Smooth muscle cell of the brain vasculature (primary cell): ENCODE measurements at regions not wholly inside any gene's neighbourhood (a gene's known extent, or its start where the extent isn't known, plus 50 kb on each side); places are given as distances from the start of the nearest gene placed in this dataset.
"Not testable (repeated sequence)": the region's sequence is repeated elsewhere in the genome, so short reads cannot be mapped to it uniquely, and the experiment has no call there.

Source experiments
- DNase-seq: peaks from one replicate; pipeline ENCODE4 v3.0.0-alpha.2; 2012; ENCODE audit warnings: low read depth, low spot score

DNA sequence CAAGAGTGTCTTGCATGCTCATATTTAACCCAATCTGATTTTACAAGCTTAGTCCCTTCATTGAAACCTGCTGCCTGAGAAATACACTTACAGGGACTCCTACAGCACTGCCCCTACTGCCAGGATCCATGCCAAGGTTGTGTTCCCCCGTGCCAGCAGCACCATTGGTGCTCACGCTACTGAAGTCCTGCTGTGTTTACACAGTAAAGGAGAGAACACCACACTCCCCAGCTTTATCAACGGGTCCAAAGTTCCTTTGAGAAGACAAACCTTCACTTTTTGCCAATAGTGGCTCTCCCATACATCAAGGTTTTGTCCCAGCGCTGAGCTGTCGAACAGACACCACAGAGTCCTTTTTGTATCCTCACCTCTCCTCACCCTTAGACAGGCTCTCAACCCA is 155.1 kb upstream of the WWC1 start:
- no peak for DNase-seq

DNA sequence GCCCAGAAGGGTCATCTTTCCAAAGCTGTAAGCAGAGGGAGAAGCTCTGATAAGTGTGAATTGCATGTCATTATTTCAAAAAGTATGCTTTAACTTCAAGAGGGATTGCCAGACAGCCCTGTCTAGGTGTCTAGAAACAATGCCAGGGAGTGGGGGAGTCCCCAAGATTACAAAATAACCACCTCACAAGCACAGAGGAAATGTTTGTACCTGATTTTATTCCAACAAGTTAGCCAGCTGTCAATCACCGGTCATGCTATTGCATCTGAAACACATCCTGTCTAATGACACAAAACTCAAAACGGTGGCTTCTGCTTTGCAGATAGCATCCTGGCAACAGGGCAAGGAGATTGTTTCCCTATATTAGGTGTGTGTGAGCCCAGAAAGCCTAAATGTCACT is 154.2 kb upstream of the WWC1 start:
- DNase-seq: no peak

DNA sequence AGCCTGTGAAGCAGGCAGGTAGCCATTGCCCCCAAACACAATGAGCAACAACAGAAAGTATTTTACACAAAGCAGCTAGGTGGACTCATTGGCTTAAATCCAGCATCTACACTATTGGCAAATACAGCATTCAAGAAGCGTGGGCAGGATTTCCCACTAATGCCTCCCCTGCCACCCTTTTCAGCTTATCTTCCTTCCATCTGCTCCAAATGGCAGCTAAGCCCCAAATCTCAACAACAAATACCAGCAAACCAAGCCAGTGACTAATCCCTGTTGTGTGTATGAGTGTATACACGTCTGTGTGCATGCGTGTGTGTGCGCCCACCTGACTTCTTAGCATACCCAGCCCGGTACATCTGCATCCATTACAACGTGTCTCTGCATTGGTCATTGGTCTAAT is 151.2 kb upstream of the WWC1 start:
- DNase-seq: no peak

DNA sequence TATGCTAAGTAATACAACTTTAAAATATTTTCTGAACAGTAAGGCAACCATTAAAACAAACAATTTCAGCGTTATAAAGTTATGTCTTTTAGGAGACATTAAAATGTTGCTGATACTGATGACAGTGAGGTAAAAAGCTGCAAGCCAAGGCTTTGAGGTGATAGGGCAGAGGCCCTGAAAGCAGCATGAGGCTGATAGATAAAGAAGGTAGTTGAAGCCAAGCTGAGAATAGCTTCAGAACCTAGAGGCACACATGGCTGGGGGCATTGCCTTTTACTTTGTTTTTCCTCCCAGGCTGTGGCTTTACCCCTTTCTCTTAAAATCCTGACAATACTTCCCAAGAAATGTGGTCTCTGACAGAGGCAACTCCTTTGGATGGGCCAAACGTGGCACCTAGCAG is 149.0 kb upstream of the WWC1 start:
- DNase-seq: no peak

DNA sequence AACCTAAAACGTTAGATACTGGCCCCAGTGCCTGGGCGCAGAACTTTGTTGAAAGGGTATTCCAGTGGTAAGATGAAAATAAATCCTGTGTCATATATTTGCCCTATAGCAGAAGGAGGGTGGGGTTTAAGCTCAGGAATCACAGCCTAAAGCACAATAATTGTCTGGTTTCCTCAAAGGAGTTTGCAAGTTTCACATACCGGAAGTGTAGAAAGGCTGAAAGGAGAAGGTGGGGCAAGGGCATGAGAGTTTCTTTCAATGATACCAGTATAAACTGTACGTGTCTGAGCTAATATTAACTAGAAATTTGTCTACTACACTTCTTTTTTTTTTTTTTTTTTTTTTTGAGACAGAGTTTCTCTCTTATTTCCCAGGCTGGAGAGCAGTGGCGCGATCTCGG is 147.9 kb upstream of the WWC1 start:
- DNase-seq: not testable (repeated sequence)

DNA sequence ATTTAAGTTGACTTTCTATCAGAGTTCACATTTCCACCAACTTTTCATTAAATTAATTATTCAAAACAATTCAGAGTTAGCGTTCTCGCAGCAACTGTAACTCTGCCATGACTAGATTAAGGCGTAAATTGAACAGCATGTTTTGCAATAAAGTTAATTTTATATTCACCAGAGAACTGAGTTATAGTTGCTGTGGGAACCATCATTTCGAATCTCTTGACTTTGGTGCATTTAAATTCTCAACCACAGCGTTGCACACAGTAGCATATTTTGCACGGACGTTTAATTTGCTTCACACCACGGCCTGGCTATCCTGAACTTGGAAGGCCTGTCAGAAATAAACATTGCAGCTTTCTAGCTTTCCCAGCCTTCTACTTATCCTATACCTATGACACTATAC is 144.3 kb upstream of the WWC1 start:
- DNase-seq: no peak

DNA sequence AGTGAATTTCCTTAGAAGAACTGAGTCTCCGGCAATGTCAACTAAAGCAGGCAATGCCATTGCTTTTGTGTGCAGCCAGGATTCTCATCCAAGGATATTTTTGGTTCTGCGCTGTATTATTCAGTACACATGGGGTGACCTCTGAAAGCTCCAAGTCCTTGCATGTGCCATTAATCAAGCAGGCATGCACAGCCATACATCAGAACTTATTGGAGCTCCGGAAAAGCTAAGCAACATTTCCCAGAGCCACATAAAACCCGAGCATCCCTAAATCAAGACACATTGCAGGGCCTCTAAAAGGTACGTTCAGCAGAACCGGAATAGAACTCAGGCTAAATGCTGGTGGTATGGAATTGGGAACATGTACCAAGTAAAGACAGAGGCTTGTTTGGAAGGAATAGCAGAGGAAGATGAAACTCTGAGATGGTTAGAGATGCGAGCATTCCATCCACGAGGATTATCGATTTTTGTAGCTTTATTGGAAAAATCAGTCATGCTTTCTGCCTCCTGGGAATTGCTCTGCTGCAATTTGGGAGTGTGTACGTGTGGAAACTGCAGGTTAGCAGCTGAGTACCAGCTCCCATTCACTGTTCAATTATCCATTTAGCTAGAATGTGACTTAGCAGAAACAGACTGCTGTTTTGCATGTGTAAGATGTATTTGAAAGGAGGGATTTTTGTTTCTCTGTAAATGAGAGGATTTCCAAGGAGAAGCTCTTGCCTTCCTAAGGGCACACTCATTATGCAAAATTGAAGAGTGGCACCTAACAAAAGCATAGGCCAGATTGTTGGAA is 143.7 kb upstream of the WWC1 start:
- DNase-seq: no peak

DNA sequence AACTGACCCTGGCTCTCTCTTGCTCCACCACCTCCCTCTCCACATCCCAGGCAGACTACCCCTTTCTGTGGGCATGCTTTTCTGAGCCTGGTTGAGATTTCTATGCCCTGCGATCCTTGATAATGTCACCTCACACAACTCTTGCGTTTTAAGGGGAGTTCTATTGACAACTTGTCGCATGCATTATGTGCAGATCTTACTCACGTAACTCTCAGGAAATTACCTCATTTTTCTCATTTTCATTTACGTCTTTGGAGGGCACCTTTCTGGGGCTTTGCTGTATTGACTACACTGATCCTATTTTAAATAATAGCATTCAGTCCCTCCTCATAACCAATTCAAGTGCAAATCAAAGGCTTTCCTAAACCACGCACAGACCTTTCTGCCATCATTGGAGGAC is 140.4 kb upstream of the WWC1 start:
- no peak for DNase-seq

DNA sequence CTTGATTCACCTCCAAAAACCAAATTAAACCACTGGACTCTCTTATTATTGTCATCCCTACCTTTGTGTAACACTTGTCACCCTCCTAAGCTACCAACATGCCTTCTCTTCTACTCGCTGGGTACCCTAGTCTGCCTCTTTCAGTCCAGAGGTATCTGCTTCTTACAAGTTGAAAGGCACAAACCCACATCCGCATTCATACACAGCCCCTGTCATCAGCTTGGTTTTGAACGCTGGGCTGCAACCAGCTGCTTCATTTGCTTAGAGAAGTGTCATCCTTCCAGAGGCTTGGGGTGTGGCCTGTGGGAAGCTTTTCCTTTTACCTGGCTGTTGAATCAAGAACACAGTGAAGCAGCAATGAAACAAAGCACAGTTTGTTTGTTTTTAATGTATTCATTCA is 138.8 kb upstream of the WWC1 start:
- no peak for DNase-seq

DNA sequence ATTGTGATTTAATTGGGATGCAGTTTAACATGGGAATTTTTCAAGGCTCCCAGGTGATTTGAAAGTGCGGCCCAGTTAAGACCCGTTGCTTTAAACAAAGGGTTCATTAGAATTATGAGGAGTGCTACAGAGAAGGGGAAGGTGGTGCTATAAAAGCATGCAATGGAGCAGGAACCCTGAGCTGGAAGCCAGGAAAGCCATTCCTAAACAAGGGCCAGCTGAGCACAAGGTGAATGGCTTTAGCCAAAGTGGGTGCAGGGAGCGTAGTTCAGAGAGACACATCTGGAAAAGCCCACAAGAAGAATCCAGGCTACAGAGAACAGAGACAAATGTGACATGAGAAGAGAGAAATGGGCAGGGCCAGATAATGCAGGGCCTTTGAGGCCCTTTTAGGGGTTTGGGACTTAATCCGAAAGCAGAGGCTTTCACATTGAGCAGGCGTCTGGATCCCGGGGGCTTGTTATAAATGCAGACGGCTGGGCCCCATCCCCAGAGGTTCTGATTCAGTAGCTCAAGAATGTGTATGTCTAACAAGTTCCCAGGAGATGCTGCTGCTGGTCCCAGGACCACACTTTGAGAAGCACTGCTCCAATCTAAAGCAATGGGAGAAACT is 138.1 kb upstream of the WWC1 start:
- no peak for DNase-seq

DNA sequence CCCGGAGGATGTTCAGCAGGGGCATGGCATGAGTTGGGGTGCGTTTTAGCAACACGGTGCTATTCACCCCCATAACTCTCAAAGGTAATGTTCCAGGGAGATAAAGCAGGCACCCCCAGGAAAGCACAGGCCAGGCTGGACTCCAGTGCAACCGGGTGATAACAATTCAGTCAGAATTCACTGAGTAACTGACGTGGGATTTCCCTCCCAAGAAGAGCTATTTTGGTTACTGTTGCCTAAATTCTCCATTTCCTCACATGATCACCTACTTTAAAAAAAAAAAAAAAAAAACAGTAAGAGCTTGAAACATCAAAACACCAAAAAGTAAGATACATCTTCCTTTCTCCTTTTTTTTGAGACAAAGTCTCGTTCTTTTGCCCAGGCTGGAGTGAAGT is 137.6 kb upstream of the WWC1 start:
- DNase-seq: no peak

DNA sequence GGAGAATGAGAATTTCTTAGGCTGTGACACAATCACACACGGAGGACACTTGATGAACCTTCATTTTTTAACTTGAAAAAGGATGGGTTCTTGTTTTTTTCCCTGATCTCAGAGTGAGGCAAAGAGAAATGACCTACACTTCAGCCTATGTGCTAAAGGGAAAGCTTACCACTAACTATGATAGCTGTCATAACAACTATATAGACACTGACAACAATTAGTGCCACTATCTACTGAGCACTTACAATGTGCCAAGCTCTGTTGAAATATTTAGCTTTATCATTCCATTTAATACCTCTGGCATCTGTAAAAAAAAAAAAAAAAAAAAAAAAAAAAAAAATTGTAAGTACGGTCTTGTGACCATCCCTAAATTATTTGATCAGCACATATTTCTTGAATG is 135.9 kb upstream of the WWC1 start:
- no peak for DNase-seq

DNA sequence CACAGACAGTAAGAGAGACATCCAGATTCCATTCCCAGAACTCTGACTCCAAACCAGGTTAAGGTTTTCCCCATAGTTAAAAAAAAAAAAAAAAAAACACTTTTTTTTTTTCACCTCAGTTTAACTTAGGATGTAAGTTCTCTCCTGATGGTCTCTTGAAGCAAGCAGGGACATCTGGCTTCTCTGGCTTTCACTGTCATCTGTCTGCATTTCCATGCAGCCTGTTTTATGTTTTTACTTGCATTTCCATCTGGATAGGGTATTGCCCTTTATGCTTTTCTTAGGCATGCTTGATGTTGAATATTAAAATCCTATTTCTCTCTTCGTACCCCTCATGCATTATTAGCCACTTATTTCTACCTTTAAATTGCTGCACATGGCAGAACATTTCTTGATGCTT is 135.3 kb upstream of the WWC1 start:
- DNase-seq: no peak

DNA sequence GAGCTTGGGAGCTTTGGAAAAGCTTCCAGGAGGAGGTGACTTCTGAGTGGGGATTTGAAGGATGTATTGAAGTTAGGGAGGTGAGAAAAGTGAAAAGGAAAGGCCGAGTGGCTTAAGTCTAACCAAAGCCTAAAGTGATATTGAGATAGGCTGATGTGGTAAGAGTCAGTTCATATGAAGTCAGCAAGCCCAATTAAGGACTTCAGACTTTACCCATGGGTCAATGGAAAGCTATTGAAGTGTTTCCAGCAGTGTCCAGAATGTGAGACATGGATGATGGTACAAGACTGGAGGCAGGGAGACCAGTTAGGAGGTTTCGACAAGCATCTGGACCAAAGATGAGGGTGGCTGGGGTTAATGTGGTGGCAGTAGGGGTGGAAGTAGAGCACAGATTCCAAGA is 134.3 kb upstream of the WWC1 start:
- no peak for DNase-seq

DNA sequence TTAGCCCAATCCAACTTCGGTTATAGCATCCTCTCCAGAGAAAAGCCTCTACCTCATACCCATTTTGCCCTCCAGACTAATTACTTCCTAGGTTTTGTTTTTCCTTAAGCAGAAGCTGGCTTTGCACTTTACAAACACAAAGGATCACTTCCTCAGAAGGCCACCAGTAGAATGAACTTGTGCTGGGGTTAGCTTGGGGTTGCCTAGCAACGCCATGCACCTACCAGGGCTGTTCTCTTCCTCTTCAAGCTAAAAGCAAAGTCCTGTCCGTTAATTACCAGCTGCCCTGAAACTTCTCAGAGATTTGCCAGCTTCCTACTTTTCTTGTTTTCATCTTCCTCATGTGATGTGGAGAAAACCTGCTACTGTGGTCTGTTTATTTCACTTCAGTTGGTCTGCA is 132.0 kb upstream of the WWC1 start:
- no peak for DNase-seq

DNA sequence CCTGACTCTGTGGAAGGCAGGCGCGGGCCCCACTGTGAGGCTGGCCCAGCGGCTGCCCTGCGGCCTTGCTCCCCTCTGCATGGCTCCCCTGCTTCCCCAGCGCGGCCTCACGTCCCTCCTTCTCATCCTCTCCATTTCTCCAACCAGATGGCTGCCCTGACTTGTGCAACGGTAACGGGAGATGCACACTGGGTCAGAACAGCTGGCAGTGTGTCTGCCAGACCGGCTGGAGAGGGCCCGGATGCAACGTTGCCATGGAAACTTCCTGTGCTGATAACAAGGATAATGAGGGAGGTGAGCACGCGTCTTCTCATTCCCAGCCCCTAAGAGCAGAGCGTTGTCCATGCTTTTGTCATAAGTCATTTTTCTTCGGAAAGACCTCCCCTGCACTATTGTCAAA is 129.0 kb upstream of the WWC1 start:
- no peak for DNase-seq

DNA sequence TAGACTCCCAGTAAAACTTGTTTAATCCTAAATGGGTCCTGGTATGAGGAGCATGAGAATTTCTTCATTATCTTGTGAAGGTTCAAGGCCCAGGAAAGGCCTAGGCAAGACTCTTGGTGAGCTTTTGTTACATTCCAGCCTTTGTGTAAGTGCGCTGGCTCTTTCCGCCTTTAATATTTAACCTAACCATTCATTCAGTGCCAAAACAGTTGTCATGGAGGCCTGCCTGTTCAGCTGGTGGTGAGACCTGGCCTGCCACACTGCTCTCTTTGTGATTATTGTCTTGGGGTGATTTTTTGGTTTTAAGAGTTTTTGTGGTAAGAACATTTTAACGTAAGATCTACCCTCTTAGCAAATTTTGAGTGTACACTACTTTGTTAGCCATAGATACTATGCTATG is 127.5 kb upstream of the WWC1 start:
- no peak for DNase-seq

DNA sequence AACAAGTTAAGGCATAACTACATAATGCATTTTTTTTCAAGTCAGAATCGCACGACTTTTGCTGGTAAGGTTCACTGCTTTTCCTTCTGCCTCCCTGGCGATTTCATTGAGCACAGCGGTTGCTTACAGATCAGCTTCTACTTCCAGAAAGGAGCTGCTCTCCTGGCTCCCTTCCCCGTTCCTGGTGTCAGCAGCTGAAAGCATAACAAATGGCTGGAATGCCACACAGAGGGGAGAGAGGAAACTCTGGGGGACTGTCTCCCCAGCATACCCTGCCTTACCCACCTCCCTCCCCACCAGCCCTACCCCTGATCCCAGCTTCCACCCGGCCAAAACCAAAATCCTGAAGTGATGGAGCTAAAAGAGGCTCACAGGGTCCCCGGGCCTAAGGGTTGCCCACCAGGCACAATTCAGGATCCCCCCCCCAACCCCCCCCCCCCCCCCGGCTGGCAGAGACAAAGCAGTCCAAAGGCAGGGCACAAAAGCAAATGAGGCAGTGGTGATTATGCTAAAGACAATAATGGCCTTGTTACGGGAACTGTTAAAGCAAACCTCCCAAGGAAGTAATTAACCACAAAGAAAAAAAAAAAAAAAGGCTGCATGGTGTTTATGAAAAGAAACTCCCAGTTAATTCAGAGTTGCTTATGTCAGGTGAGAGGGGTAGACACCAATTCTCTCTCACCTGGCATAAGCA is 126.1 kb upstream of the WWC1 start:
- DNase-seq: no peak

DNA sequence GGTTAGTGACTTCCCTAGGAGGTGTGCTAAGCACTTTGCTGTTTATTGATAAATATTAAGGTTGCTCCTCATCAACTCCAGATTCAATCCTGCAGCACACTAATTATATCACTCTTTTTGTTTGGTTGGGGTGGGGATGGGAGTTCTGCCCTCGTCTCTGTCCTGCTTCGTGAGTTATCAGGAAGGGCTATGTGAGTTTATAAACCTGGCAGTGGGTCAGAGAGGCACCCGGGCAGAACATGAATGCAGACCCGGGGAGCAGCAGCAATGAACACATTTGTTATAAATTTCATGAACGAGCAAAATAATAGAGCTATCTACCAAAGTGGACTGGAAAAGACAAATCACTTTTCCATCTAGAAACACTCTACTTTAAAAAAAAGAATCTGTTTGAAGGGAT is 125.5 kb upstream of the WWC1 start:
- DNase-seq: no peak

DNA sequence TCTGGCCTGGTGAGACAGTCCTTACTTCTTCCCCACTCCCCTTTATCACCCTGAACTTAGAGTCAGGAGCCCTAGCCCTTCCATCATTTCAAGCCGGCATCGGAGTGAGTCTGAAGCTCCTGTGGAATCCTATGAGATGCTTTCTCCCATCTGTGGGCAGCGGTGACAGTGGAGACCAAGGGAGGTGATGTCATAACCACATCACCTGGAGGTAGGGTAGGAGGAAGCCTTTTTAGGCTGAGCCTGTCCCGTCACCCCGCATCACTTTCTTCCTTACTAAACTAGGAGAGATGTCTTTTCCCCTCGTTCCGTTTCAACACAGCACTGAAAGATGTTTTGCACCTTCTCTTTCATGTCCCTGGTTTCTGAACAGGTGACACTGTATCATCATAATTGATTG is 124.1 kb upstream of the WWC1 start:
- DNase-seq: no peak

DNA sequence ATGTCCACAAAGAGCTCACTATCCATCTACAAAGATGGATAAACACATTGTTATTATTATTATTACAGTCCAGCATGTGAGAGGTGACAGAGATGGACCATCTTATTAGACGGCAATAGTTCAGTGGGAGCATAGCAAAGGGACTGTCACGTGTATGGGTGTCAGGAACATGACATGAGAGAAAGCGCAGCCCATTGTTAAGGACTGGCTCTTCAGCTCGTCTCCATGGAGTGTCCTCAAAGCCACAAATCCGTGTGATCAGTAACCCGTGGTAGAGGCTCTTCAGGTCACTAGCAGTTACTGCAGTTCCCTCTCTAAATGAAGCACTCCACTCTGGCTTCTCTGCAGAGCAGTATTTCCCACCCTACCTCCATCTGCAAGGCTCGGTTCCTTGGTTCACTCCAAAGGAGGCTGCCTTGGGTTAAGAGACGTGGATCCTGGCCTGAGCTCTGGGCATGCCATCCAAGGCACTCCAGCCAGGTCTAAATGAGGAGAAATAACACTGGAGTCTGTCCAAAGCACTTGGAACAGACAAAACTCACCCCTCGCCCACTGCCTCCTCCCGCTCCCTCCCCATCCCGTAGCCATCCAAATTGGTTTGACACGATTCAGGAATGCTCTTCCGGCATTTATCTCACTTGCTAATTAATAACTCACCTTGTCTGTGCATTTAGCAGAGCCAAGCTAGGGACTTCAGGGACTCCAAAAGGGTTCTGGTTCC is 122.3 kb upstream of the WWC1 start:
- DNase-seq: no peak

DNA sequence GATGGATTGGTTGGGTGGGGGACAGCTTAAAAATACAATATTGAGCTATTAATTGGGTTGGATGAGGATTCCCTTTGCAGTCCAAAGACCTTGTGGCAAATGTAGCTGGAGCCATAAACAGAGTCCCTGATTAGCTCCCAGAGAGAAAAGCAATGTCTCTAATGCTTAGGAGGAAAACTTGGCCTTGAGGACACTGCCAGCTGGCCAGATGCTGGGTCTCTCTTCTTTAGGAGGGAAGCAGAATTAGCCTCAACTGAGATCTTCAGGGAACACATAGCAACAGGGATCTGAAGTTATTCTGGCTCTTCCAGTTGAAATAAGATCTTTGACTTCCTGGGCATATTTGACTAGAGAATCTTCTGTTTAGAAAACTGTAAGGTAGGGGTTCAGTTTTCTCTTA is 121.7 kb upstream of the WWC1 start:
- no peak for DNase-seq
